Ovary (tissue), 7 donors: ENCODE measurements at regions not wholly inside any gene's neighbourhood (a gene's known extent, or its start where the extent isn't known, plus 50 kb on each side); places are given as distances from the start of the nearest gene placed in this dataset.
A peak's percentile ranks its signal among the peaks of the same experiment; 100 is the strongest.

ENCODE experiments used
- DNase-seq, 5 donors: peaks; one replicate each; pipeline ENCODE4 v3.0.0-alpha.2; 2019 to 2020
- H3K27ac ChIP-seq, 2 donors: fragments of 200-600 bp; one replicate each; pipeline versions ENCODE4 v1.5.1 to v1.8.0; 2019 to 2022
- H3K27me3 ChIP-seq: fragments of 200-600 bp; one replicate; pipeline ENCODE4 v1.8.0; 2022
- H3K36me3 ChIP-seq: fragments of 200-600 bp; sonication (generic); one replicate; pipeline ENCODE4 v1.5.1; 2019
- H3K4me1 ChIP-seq: one replicate; pipeline ENCODE4 v1.8.1; 2013; ENCODE audit warnings: mild to moderate bottlenecking, moderate library complexity; ENCODE audit not compliant: insufficient read depth
- H3K4me3 ChIP-seq: fragments of 200-600 bp; sonication (generic); one replicate; pipeline ENCODE4 v1.5.1; 2017
- H3K9me3 ChIP-seq, 2 donors: fragments of 200-600 bp in 1 of 2; sonication (generic) in 1 of 2; one replicate each; pipeline versions ENCODE4 v1.5.1 to v1.8.1; 2013 to 2019; ENCODE audit warnings: mild to moderate bottlenecking in 1 of 2, moderate library complexity in 1 of 2
- CTCF ChIP-seq, 3 donors: fragments of 450-650 bp in 2 of 3; fragments of 200-600 bp in 1 of 3; IDR thresholded peaks; one replicate each; pipeline versions ENCODE4 v1.5.1 to v1.8.0; 2016 to 2022; ENCODE audit warnings: antibody characterized with exemption in 3 of 3, mild to moderate bottlenecking in 1 of 3
- EP300 ChIP-seq: sonication (generic); formaldehyde crosslinking; IDR thresholded peaks from one replicate; pipeline ENCODE4 v1.6.1; 2017; ENCODE audit warnings: antibody characterized with exemption
- POLR2A ChIP-seq: fragments of 450-650 bp; IDR thresholded peaks from one replicate; pipeline ENCODE4 v1.6.1; 2017; ENCODE audit warnings: antibody characterized with exemption, mild to moderate bottlenecking, moderate library complexity
- WGBS, 3 donors: extraction: QIAGEN DNeasy Blood & Tissue Kit in 1 of 3; methylation state at CpG; one replicate each; pipeline versions ENCODE4 v1.1.5 to v1.1.7; 2013 to 2017; 5-methylcytosine and 5-hydroxymethylcytosine counted together
- intact Hi-C, 4 donors: fragments of 100-400 bp; cut with DNase I; formaldehyde crosslinking; loops; one replicate each; pipeline versions ENCODE4 v1.11.0 to v1.15.1; 2022 to 2023
- donor health status: DM: no; HTN: no; CAD: no; lungs with moderate emphysema.
- donor health status: DM: no; HTN: no; CAD: no.
- donor health status: Bipolar disorder and iron deficiency.
- donor health status: DM: no; HTN: no; CAD: no.
- donor health status: DM: yes; HTN: yes; CAD: no.

- H3K27ac ChIP-seq: peak overlapping the region in 1 of 2 donors; percentile 6
- 56 to 59% (median 58%) methylated on average over 2 of the region's 2 CpGs for WGBS, 3 donors
- no peaks in the 10 kb centered on the region for H3K27me3 ChIP-seq
- no peak for DNase-seq
- H3K4me1 ChIP-seq: peaks cover 8% of the 10 kb centered on the region
- no peaks in the 10 kb centered on the region for H3K9me3 ChIP-seq
- no peaks in the 10 kb centered on the region for H3K36me3 ChIP-seq
- TF ChIP-seq CTCF (IDR thresholded peaks at IDR 0.05) (no peak), EP300 (no peak)
- no peak overlapping the region for H3K4me3 ChIP-seq
- intact Hi-C loops: no loop called here
Measured at GRCh38 chr14:51401272-51401671, 161.2 kb downstream of the TMX1 start.

- TF ChIP-seq EP300 (no peak), POLR2A (no peak), CTCF (IDR thresholded peaks at IDR 0.05) (no peak)
- intact Hi-C loops: no loop called here
- peak in 4 of 5 donors; percentile 28 to 52 (median 30) for DNase-seq
- H3K4me1 ChIP-seq: peaks cover 6% of the 10 kb centered on the region
- H3K27ac ChIP-seq: peak overlapping the region in 1 of 2 donors; percentile 6
- 13 to 27% (median 19%) methylated on average over 2 of the region's 2 CpGs for WGBS, 3 donors
- H3K9me3 ChIP-seq: no peaks in the 10 kb centered on the region
- no peaks in the 10 kb centered on the region for H3K36me3 ChIP-seq
- H3K4me3 ChIP-seq: no peak overlapping the region
- H3K27me3 ChIP-seq: no peaks in the 10 kb centered on the region
Measured at GRCh38 chr14:51401756-51402155, 161.7 kb downstream of the TMX1 start.

GRCh38 chr14:51410897-51411296 is 170.8 kb downstream of the TMX1 start:
- Histone ChIP-seq H3K9me3 (no peaks in the 10 kb centered on the region), H3K36me3 (no peaks in the 10 kb centered on the region), H3K4me1 (peaks cover 1% of the 10 kb centered on the region), H3K27ac (no peak overlapping the region), H3K27me3 (no peaks in the 10 kb centered on the region), H3K4me3 (no peak overlapping the region)
- DNase-seq: no peak
- WGBS, 3 donors: 36 to 43% (median 42%) methylated on average over 3 of the region's 3 CpGs
- intact Hi-C loops: no loop called here
- no peak for TF ChIP-seq CTCF (IDR thresholded peaks at IDR 0.05)

- WGBS, 3 donors: 82 to 84% (median 83%) methylated on average over 7 of the region's 7 CpGs
- no peaks in the 10 kb centered on the region for H3K9me3 ChIP-seq
- no peak for TF ChIP-seq POLR2A
- TF ChIP-seq CTCF (IDR thresholded peaks at IDR 0.05): no peak
- TF ChIP-seq EP300: no peak
- no peaks in the 10 kb centered on the region for H3K4me1 ChIP-seq
- no peaks in the 10 kb centered on the region for H3K27me3 ChIP-seq
- H3K36me3 ChIP-seq: no peaks in the 10 kb centered on the region
- intact Hi-C loops: no loop called here
- H3K4me3 ChIP-seq: no peak overlapping the region
- DNase-seq: no peak
- no peak overlapping the region for H3K27ac ChIP-seq
Measured at GRCh38 chr14:51419685-51420084, 179.6 kb downstream of the TMX1 start.

- Histone ChIP-seq H3K9me3 (no peaks in the 10 kb centered on the region), H3K36me3 (no peaks in the 10 kb centered on the region), H3K27ac (no peak overlapping the region), H3K4me3 (no peak overlapping the region), H3K27me3 (no peaks in the 10 kb centered on the region), H3K4me1 (peaks cover 6% of the 10 kb centered on the region)
- WGBS, 3 donors: 95 to 99% (median 97%) methylated on average over 3 of the region's 3 CpGs
- no peak for DNase-seq
- TF ChIP-seq POLR2A: no peak
- TF ChIP-seq CTCF (IDR thresholded peaks at IDR 0.05): no peak
- no peak for TF ChIP-seq EP300
- intact Hi-C loops: no loop called here
Measured at GRCh38 chr14:51422704-51423103, 182.7 kb downstream of the TMX1 start.
